ENCODE measurements at regions not wholly inside any gene's neighbourhood (a gene's known extent, or its start where the extent isn't known, plus 50 kb on each side); places are given as distances from the start of the nearest gene placed in this dataset.

- TF ChIP-seq CTCF (IDR thresholded peaks at IDR 0.05), result no peak
- no peak for TF ChIP-seq POLR2A (IDR thresholded peaks at IDR 0.05)
- TF ChIP-seq EP300 (IDR thresholded peaks at IDR 0.05), result no peak
These were observed 222.1 kb upstream of the JADE1 start for GRCh38 chr4:128587382-128587781.
